ENCODE measurements at regions not wholly inside any gene's neighbourhood (a gene's known extent, or its start where the extent isn't known, plus 50 kb on each side); places are given as distances from the start of the nearest gene placed in this dataset.

- DNase-seq: no peak
Measured at GRCh38 chr18:79628416-79629248, 51.0 kb upstream of the CTDP1 start.

DNA sequence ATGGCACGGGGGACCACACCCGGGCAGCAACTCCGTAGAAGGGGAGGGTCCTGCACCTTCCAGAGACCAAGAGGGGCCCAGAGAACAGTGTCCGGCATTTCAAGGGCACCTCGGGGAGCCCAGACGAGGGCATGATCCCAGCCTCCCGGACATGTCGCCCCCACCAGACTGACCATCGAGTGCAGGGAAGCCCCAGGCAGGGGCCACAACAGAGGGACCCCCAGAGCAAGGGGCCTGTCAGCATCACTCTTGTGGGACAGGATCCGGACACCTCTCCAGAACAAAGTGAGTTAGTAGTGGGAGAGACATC lies 50.4 kb upstream of the CTDP1 start:
- DNase-seq: no peak

DNA sequence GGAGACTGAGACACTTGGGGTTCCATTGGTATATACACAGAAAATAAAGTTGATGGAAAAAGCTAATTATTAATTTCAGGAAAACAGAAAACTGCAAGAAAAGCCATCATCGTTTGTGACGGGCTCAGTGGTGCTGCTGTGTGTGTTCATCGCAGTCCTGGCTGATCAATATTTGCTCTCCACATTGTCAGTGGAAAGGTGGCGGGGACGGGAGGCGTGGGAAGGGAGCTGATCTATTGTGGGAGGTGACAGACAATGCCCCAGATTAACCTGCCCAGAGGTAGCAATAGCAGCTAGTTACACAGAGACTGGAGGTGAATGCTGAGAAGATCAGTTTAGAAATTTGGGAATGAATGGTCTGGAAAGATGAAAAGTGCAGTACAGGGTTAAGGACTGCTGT lies 50.0 kb upstream of the CTDP1 start:
- no peak for DNase-seq
